ENCODE measurements at regions not wholly inside any gene's neighbourhood (a gene's known extent, or its start where the extent isn't known, plus 50 kb on each side); places are given as distances from the start of the nearest gene placed in this dataset. TPM values are rescaled to one million over a fixed set of nuclear protein-coding genes. Genes with fewer than 3 reads are reported as not detected.

DNA sequence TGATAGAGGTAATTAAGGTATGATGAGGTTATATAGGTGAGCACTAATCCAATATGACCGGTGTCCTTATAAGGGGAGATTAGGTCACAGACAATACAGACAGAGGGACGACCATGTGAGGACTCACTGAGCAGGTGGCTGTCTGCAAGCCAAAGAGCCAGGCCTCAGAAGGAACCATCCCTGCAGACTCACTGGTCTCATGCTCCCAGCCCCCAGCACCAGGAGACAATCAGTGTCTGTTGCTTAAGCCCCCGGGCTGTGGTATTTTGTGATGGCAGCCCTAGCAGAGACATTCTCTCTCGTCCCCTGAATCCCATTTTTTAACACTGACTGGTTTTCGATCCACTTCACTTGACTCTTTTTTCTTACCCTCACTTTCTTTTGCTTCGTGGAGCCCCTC lies 51.9 kb upstream of the PABPC3 start:
- Histone ChIP-seq H2BK5ac (ENCODE audit: low read length) (no peak overlapping the region), H2AK5ac (ENCODE audit: low read length) (no peak overlapping the region), H3K4me2 (ENCODE audit: low read length) (no peak overlapping the region), H3K9ac (ENCODE audit: low read length) (no peak overlapping the region), H4K5ac (ENCODE audit: low read length) (no peak overlapping the region), H3K27me3 (ENCODE audit: insufficient read depth, low read length, poor library complexity) (no peaks in the 10 kb centered on the region), H2BK15ac (replicated peaks; ENCODE audit: low read depth) (no peak overlapping the region), H3K79me1 (ENCODE audit: low read length) (no peaks in the 10 kb centered on the region), H3K27ac (ENCODE audit: low read depth, low read length) (no peak overlapping the region), H4K8ac (ENCODE audit: low read depth, low read length) (no peak overlapping the region), H3K4ac (ENCODE audit: low read depth, low read length) (no peak overlapping the region), H3K56ac (ENCODE audit: low read length) (no peak overlapping the region), H3K36me3 (ENCODE audit: control insufficient read depth, insufficient read depth, low read length) (no peaks in the 10 kb centered on the region), H3K18ac (ENCODE audit: low read length) (no peak overlapping the region), H3K79me2 (ENCODE audit: control insufficient read depth, insufficient read depth, low read length) (no peaks in the 10 kb centered on the region), H3K4me3 (ENCODE audit: low read length) (no peak overlapping the region), H3K23ac (ENCODE audit: low read length) (no peak overlapping the region), H3K4me1 (ENCODE audit: control insufficient read depth, low read depth, low read length) (no peaks in the 10 kb centered on the region), H2BK120ac (ENCODE audit: low read depth, low read length) (no peak overlapping the region)
- WGBS (ENCODE audit: extremely low coverage, insufficient coverage, low lambda C conversion rate): no CpG with 5 or more reads among the region's 6 CpGs
- DNase-seq: peak; percentile 37

Small RNAs in the stretch of these regions (small RNA-seq; reads per million reads assigned to genes)
- gene AL590099.1 (ENCODE audit: insufficient read depth): not detected
- not detected for gene LSP1P1 (ENCODE audit: insufficient read depth)
